NT2/D1 (cell line): ENCODE measurements at regions not wholly inside any gene's neighbourhood (a gene's known extent, or its start where the extent isn't known, plus 50 kb on each side); places are given as distances from the start of the nearest gene placed in this dataset.

Experiments
- SUZ12 ChIP-seq: IDR thresholded peaks from 2 replicates; pipeline ENCODE4 v1.6.1; 2011; ENCODE audit not compliant: insufficient read length, insufficient read depth; ENCODE audit errors: extremely low read depth
- YY1 ChIP-seq: IDR thresholded peaks from 2 replicates; pipeline ENCODE4 v1.6.1; 2011; ENCODE audit not compliant: insufficient read length, insufficient read depth
- ZNF274 ChIP-seq: IDR thresholded peaks from 2 replicates; pipeline ENCODE4 v1.6.1; 2011; ENCODE audit warnings: mild to moderate bottlenecking, low read depth, low read length

GRCh38 chr9:81470864-81471263, 218.5 kb downstream of the TLE1 start:
- no peak for TF ChIP-seq YY1
- TF ChIP-seq ZNF274: no peak
- TF ChIP-seq SUZ12: no peak
